ENCODE measurements at regions not wholly inside any gene's neighbourhood (a gene's known extent, or its start where the extent isn't known, plus 50 kb on each side); places are given as distances from the start of the nearest gene placed in this dataset.

DNA sequence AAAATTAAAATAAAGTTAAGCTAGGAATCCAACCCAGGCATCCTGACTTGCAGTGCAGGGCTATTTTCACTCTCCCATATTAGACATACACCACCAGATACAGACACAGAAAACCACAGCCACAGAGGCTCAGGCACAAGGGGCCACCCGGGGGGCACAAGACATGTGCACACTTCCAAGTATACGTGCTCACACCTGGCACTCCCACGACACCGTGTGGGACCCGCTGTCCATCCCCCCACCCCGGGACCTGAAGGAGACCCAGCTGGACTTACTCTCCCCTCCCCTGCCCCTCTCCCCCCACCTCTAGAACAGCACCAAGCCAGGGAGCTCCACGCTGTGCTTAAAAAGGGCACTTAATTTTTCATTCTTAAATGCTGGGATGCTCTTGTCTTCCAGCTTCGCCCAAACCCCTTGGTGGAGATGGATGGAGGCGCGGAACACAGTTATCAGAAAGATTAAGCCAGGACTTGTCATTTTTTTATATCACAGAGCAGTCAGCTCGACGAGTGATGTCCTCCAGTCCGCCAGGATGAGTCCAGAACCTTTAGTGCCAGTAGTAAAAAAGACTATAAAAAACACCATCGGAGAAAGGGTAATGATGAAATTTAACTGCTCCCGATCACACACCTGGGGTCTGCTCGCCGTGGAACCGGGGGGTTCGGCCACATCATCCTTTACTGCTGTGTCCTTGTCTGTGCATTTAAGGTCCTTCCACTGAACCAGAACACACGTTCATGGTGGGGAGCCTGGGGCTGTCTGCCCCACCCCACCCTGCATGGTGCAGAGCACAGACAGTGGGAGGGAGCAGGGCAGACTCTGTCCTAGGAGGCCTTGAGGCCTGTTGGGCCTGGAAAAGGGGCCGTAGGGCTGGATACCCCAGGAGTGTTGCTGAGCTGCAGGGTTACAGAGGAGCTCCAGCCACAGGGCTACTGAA is 73.3 kb upstream of the LHX1 start:
- no peak for TF ChIP-seq MYC (IDR thresholded peaks at IDR 0.05; ENCODE audit: low read depth, low read length)
- no peak for TF ChIP-seq CTCF (IDR thresholded peaks at IDR 0.05; ENCODE audit: low read depth, low read length)
- TF ChIP-seq MAX (IDR thresholded peaks at IDR 0.05; ENCODE audit: low read depth, low read length): no peak
- no peak for TF ChIP-seq POLR2A (IDR thresholded peaks at IDR 0.05; ENCODE audit: extremely low read depth, insufficient read length)
- H3K4me3 ChIP-seq (ENCODE audit: low read depth, low read length): no peak overlapping the region
- DNase-seq (ENCODE audit: low read depth): no peak

GRCh38 chr17:36864827-36865430 is 72.3 kb upstream of the LHX1 start:
- no peak for TF ChIP-seq CTCF (IDR thresholded peaks at IDR 0.05; ENCODE audit: low read depth, low read length)
- TF ChIP-seq MAX (IDR thresholded peaks at IDR 0.05; ENCODE audit: low read depth, low read length): no peak
- no peak for TF ChIP-seq POLR2A (IDR thresholded peaks at IDR 0.05; ENCODE audit: extremely low read depth, insufficient read length)
- TF ChIP-seq MYC (IDR thresholded peaks at IDR 0.05; ENCODE audit: low read depth, low read length): no peak
- H3K4me3 ChIP-seq (ENCODE audit: low read depth, low read length): no peak overlapping the region
- DNase-seq (ENCODE audit: low read depth): no peak

DNA sequence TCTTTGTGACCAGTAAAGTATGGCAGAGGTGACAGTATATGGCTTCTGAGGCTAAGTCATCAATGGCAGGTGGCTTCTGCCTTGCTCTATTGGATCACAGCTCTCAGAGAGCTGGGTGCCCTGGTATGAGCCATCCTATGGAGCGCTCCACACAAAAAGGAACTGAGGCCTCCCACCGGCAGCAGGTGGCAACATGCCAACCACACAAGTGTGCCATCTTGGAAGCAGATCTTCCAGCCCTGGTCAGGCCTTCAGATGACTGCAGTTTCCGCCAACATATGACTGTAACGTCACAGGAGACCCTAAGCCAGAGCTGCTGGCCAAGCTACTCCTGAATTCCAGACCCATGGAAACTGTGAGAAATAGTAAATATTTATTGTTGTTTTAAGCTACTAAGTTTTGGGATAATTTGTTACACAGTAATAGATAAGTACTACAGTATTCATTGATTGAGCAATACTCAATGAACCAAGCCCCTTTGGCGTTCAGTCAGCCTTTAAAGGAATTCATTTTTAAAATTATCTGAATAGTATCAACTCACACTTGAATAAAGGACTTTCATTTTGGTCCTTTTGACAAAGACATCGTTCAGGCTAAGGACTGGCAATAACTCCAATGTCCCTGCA is 69.4 kb upstream of the LHX1 start:
- no peak overlapping the region for H3K4me3 ChIP-seq (ENCODE audit: low read depth, low read length)
- TF ChIP-seq CTCF (IDR thresholded peaks at IDR 0.05; ENCODE audit: low read depth, low read length) (no peak), MAX (IDR thresholded peaks at IDR 0.05; ENCODE audit: low read depth, low read length) (no peak)
- no peak for DNase-seq (ENCODE audit: low read depth)

GRCh38 chr17:36868777-36869176 is 68.5 kb upstream of the LHX1 start:
- TF ChIP-seq MAX (IDR thresholded peaks at IDR 0.05; ENCODE audit: low read depth, low read length): no peak
- TF ChIP-seq CTCF (IDR thresholded peaks at IDR 0.05; ENCODE audit: low read depth, low read length): no peak
- TF ChIP-seq MYC (IDR thresholded peaks at IDR 0.05; ENCODE audit: low read depth, low read length): no peak
- no peak for TF ChIP-seq POLR2A (IDR thresholded peaks at IDR 0.05; ENCODE audit: extremely low read depth, insufficient read length)
- H3K4me3 ChIP-seq (ENCODE audit: low read depth, low read length): no peak overlapping the region
- DNase-seq (ENCODE audit: low read depth): no peak

DNA sequence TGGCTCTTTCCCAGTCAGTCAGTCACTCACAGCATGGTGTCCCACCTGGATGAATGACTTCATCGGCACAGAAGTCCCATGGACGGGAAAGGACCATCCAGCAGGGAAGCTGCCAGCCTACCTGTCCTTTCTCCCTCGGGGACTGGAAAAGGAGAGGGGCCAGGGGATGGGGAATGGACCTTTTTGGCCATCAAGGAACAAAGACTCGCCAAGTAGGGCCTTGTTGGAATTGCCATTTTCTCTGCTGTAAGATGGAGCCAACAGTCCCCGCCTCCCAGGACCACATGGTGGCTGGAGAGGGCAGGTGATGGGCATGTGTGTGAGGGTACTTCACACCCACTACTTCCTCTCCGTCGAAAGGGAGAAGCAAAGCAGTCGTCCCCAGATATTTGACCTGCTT is 67.8 kb upstream of the LHX1 start:
- TF ChIP-seq MYC (IDR thresholded peaks at IDR 0.05; ENCODE audit: low read depth, low read length) (no peak), POLR2A (IDR thresholded peaks at IDR 0.05; ENCODE audit: extremely low read depth, insufficient read length) (no peak)
- DNase-seq (ENCODE audit: low read depth): no peak
- no peak overlapping the region for H3K4me3 ChIP-seq (ENCODE audit: low read depth, low read length)

Measured in NB4 (cell line).